ENCODE measurements at regions not wholly inside any gene's neighbourhood (a gene's known extent, or its start where the extent isn't known, plus 50 kb on each side); places are given as distances from the start of the nearest gene placed in this dataset.

DNA sequence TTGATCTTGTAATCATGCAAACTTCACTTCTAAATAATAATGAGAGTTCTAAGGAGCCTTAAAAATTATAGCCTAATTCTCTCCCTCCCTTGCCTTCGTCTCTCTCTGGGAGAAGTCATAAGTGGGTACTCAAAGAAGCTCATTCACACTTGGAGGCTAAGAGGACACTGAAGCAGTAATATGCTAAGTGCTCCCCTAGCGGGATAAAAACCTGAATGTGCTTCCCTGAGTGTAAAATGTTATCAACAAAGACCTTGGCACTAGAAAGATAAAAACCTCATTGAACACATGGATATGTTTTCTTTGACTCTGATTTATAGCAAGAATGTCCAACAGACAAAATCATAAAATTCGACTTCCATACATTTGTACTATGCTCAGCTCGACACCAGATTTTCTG, 337.9 kb upstream of the NOVA1 start:
- TF ChIP-seq CTCF (conservative IDR thresholded peaks at IDR 0.05; ENCODE audit: low read depth, low read length), result no peak
- no peak for TF ChIP-seq EZH2 (IDR thresholded peaks at IDR 0.05; ENCODE audit: borderline replicate concordance, low read depth, low read length, poor library complexity, severe bottlenecking)

Measured in A673 (cell line).